ENCODE measurements at regions not wholly inside any gene's neighbourhood (a gene's known extent, or its start where the extent isn't known, plus 50 kb on each side); places are given as distances from the start of the nearest gene placed in this dataset.
"Not testable (repeated sequence)": the region's sequence is repeated elsewhere in the genome, so short reads cannot be mapped to it uniquely, and the experiment has no call there.

DNA sequence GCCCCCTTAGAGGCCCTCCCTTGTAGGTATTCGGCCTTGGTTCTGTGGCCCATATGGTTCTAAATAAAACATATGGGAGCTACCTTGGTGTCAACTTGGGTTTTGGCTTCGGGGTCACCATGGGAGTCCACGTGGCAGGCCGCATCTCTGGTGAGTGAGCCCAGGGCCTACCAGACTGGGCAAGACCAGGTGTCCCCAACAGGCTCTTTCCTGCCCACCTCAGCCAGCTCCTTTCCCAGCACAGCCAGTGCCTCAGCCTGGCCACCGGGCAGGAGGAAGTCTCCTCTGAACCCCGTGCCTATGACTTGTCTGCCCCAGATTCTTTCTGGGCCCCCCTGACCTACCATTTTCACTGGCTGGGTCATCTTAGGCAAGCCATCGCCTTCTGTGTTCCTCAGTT lies 268.8 kb upstream of the TEKT4 start:
- Histone ChIP-seq H3K27ac (no peak overlapping the region), H3K4me1 (peaks cover 0 to 5% (median 0%) of the 10 kb centered on the region in 4 donors), H3K36me3 (no peaks in the 10 kb centered on the region), H3K4me3 (no peak overlapping the region), H3K9me3 (no peaks in the 10 kb centered on the region), H3K27me3 (peaks cover 0 to 5% of the 10 kb centered on the region in 2 donors)
- TF ChIP-seq, protein P1, sequence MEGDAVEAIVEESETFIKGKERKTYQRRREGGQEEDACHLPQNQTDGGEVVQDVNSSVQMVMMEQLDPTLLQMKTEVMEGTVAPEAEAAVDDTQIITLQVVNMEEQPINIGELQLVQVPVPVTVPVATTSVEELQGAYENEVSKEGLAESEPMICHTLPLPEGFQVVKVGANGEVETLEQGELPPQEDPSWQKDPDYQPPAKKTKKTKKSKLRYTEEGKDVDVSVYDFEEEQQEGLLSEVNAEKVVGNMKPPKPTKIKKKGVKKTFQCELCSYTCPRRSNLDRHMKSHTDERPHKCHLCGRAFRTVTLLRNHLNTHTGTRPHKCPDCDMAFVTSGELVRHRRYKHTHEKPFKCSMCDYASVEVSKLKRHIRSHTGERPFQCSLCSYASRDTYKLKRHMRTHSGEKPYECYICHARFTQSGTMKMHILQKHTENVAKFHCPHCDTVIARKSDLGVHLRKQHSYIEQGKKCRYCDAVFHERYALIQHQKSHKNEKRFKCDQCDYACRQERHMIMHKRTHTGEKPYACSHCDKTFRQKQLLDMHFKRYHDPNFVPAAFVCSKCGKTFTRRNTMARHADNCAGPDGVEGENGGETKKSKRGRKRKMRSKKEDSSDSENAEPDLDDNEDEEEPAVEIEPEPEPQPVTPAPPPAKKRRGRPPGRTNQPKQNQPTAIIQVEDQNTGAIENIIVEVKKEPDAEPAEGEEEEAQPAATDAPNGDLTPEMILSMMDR (IDR thresholded peaks at IDR 0.05), result no peak
- intact Hi-C loops (cut with DNase I; ENCODE audit: low total_unique reads), result no loop called here
- DNase-seq, result no peak

DNA sequence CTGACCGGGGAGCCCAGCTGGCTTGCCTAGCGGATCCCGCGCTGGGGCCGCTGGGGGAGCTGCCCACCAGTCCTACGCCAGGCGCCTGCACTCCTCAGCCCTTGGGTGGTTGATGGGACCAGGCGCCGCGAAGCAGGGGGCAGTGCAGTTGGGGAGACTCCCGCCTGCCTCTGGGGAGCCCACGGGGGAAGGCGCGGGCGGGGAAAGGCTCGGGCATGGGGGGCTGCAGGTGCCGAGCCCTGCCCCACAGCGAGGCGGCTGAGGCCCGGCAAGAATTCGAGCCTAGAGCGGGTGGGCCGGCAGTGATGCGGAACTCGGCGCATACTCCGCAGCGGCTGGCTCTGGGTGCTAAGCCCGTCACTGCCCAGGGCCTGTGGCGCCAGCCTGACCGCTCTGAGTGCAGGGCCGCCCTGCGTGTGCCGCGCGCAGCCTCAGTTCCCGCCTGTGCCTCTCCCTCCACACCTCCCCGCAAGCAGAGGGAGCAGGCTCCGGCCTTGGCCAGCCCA lies 249.1 kb upstream of the TEKT4 start:
- intact Hi-C loops (cut with DNase I; ENCODE audit: low total_unique reads), result no loop called here
- Histone ChIP-seq H3K36me3 (no peaks in the 10 kb centered on the region), H3K27ac (no peak overlapping the region), H3K9me3 (no peaks in the 10 kb centered on the region), H3K4me1 (no peaks in the 10 kb centered on the region), H3K4me3 (no peak overlapping the region), H3K27me3 (no peaks in the 10 kb centered on the region)
- peak in 1 of 2 donors; percentile 39 for DNase-seq
- TF ChIP-seq, protein P1 (IDR thresholded peaks at IDR 0.05), result no peak

DNA sequence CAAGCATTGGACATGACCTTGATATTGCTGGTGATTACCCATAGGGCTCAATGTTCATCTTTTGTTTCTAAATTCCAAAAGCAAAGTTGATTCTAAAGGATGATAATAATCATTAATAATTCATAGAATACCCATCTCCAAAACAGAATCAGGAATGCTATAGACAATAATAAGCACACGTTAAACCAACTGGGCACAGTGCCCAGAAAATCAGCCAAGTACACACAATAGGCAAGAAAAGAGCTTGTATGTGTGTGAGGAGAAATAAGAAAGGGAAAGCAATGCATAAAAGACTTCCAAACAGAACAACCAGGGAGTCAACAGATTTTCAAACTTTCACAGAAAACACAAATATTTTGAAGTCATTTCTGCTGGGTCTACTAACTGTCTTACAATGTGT lies 242.3 kb upstream of the TEKT4 start:
- intact Hi-C loops (cut with DNase I; ENCODE audit: low total_unique reads); H3K27me3 ChIP-seq; H3K9me3 ChIP-seq; H3K36me3 ChIP-seq; H3K4me3 ChIP-seq; DNase-seq; H3K27ac ChIP-seq; H3K4me1 ChIP-seq: not testable (repeated sequence)

DNA sequence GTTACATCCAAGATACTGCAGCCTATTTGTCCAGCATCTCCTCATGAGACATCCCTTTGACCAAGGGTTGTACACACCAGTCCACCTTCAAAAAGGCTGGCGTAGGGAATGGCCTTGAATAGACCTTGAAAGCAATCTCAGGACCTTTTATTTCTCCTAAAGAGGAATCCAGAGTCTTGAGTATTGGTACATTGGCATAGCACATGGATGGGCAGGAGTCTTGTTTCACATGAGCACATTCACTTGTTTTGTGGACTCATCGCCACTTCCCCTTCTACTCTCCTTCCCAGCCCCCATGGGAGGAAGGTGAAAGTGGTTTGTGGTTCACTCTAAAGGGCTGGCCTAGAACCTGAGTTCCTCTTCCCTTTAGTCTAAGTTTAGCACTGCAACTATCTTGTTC lies 229.8 kb upstream of the TEKT4 start:
- H3K9me3 ChIP-seq; H3K27me3 ChIP-seq; H3K36me3 ChIP-seq; H3K27ac ChIP-seq; H3K4me3 ChIP-seq; intact Hi-C loops (cut with DNase I; ENCODE audit: low total_unique reads); DNase-seq; H3K4me1 ChIP-seq: not testable (repeated sequence)

DNA sequence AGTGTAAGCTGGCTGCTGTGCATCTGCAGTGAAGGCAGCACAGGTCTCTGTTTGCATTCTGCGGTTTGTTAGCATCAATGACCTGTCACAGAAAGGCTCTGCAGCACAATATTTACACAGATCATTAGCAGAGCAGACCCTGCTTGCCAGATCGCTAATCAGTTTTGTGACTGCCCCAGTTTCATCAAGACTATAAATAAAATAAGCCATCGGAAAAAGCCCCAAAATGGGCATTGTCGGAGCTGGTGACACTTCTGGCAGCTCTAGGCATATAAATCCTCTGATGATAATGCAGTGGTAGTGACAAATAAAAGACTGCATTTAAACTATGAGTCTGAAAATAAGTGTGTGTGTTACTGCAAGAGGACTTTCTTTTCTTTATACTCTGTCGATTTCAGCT lies 219.1 kb upstream of the TEKT4 start:
- H3K4me3 ChIP-seq; intact Hi-C loops (cut with DNase I; ENCODE audit: low total_unique reads); H3K9me3 ChIP-seq; H3K27me3 ChIP-seq; H3K36me3 ChIP-seq; DNase-seq; H3K27ac ChIP-seq; H3K4me1 ChIP-seq: not testable (repeated sequence)

DNA sequence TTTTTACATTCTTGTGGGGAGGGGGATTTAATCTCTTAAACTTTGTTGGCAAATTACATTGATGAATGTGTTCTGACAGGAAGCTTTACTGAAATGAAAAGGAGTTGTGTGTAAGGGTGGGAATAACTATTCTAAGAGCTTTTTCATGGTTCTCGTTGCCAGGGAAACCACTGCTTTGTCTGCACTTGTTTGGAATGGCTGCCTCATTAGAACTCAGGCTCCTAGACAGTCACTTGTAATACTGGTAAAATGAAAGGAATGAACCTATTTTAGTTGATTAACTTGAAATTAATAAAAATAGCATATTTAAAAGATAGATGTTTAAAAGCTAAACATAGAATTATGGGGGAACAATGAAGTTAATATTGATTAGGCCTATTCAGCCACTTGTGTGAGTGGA lies 201.4 kb upstream of the TEKT4 start:
- intact Hi-C loops (cut with DNase I; ENCODE audit: low total_unique reads); DNase-seq: not testable (repeated sequence)

DNA sequence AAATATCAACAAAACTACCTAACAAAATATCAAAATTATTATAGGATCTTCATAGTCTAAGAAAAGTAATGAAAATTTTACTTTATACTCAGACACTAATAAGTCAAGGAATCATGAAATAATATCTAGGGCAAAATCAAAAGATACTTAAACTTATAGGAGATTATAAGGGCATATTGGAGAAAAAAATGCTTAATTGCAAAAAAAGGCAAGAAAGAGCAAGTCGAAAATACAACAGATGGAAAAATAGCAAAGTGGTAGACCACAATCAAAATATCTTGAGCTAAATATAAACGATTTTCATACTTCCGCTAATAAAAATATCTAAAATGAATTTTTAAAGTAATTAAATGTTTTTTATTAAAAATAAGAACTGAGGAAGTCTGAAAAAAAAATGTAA lies 177.0 kb upstream of the TEKT4 start:
- H3K4me3 ChIP-seq; H3K27ac ChIP-seq; DNase-seq; H3K4me1 ChIP-seq; H3K27me3 ChIP-seq; H3K9me3 ChIP-seq; intact Hi-C loops (cut with DNase I; ENCODE audit: low total_unique reads); H3K36me3 ChIP-seq: not testable (repeated sequence)

More for the DNA sequence above, 201.4 kb upstream of the TEKT4 start:
- not testable (repeated sequence) for H3K4me1 ChIP-seq, H3K9me3 ChIP-seq, H3K36me3 ChIP-seq, H3K27ac ChIP-seq, H3K27me3 ChIP-seq, H3K4me3 ChIP-seq

DNA sequence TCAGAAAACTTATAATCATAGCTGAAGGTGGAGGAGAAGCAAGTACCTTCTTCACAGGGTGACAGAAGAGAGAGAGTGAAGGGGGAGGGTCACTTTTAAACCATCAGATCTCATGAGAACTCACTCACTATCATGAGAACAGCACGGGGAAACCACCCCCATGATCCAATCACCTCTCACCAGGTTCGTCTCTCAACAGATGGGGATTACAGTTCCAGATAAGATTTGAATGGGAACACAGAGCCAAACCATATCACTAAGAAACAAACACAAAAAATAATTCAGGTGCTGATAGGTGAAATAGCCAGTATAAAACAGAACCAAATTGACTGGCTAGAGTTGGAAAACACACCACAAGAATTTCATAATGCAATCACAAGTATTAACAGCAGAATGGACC lies 162.2 kb upstream of the TEKT4 start:
- H3K9me3 ChIP-seq; H3K36me3 ChIP-seq; H3K27ac ChIP-seq; DNase-seq; H3K27me3 ChIP-seq; H3K4me1 ChIP-seq; H3K4me3 ChIP-seq; intact Hi-C loops (cut with DNase I; ENCODE audit: low total_unique reads): not testable (repeated sequence)

DNA sequence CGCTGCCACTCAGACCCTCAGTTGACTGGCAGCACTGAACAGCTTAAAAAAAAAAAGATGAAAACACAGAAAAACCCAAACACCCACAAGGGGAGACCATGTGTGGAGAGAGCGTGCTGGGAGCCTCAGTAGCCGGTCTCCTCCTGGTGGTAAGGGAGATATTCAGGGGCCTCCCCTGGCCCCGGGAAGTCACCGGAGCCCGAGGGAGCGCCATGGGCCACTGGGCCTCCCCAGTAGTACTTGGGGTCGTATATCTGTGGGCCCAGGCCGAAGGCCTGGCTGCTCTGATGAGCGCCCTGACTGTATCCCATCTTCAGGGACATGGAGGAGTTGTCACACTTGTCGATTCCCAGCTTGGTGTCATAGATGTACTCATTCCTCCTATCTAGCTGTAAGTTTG lies 145.7 kb upstream of the TEKT4 start:
- TF ChIP-seq, protein P1 (IDR thresholded peaks at IDR 0.05), result no peak
- Histone ChIP-seq H3K27me3 (no peaks in the 10 kb centered on the region), H3K27ac (no peak overlapping the region), H3K36me3 (no peaks in the 10 kb centered on the region), H3K4me3 (no peak overlapping the region), H3K9me3 (no peaks in the 10 kb centered on the region), H3K4me1 (no peaks in the 10 kb centered on the region)
- DNase-seq, result no peak
- intact Hi-C loops (cut with DNase I; ENCODE audit: low total_unique reads), result no loop called here

DNA sequence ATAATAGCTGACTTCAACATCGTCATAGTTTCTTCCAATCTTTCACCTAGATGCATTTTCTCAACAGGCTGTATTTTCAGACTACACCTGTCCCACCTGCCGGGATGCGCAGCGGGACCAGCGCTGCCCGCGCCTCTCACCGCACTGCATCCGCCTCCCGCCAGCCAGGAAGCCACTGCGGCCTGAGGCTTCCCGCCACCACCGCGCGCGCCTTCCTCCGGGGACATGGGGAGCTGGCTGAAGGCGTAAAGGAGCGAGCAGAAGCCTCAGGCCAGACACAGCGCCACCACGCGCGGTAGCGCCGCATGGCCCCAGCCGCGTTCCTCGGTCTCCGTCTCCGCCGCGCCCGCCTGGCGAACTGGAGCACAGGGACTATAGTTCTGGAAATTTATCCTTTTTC lies 135.7 kb upstream of the TEKT4 start:
- intact Hi-C loops (cut with DNase I; ENCODE audit: low total_unique reads); H3K9me3 ChIP-seq; H3K4me1 ChIP-seq; H3K36me3 ChIP-seq; H3K27ac ChIP-seq; DNase-seq; H3K27me3 ChIP-seq; H3K4me3 ChIP-seq: not testable (repeated sequence)

DNA sequence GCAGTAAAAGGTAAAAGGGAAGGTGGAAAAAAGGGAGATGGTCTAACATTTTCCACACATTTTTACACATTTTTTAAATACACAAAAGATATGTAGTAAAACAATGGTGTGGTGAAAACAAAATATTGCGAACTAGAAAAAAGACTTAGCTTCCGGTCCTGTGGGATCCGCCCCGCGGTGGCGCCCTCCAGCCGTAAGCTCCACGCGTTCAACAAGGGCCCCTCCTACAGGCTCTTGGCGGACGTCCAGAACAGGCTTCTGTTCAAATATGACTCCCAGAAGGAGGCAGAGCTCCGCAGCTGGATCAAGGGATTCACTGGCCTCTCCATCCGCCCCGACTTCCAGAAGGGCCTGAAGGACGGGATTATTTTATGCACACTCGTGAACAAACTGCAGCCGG lies 134.1 kb upstream of the TEKT4 start:
- H3K4me1 ChIP-seq; H3K9me3 ChIP-seq; H3K4me3 ChIP-seq; DNase-seq; H3K27ac ChIP-seq; intact Hi-C loops (cut with DNase I; ENCODE audit: low total_unique reads); H3K27me3 ChIP-seq; H3K36me3 ChIP-seq: not testable (repeated sequence)

DNA sequence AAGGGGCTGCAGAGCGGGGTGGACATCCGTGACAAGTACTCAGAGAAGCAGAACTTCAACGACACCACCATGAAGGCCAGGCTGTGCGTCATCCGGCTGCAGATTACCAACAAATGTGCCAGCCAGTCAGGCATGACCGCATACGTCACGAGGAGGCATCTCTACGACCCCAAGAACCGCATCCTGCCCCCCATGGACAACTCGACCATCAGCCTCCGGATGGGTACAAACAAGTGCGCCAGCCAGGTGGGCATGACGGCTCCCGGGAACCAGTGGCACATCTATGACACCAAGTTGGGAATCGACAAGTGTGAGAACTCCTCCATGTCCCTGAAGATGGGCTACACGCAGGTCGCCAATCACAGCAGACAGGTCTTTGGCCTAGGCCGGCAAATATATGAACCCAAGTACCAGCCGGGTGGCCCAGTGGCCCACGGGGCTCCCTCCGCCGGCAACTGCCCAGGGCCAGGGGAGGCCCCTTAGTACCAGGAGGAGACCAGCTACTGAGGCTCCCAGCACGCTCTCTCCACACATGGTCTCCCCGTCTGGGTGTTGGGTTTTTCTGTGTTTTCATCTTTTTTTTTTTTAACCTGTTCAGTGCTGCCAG lies 133.4 kb upstream of the TEKT4 start:
- H3K36me3 ChIP-seq; DNase-seq; H3K4me3 ChIP-seq; H3K9me3 ChIP-seq; H3K27me3 ChIP-seq; intact Hi-C loops (cut with DNase I; ENCODE audit: low total_unique reads); H3K4me1 ChIP-seq; H3K27ac ChIP-seq: not testable (repeated sequence)

Data from tibial artery (tissue), 4 donors.